Pancreas (tissue), 10 donors: ENCODE measurements at regions not wholly inside any gene's neighbourhood (a gene's known extent, or its start where the extent isn't known, plus 50 kb on each side); places are given as distances from the start of the nearest gene placed in this dataset.

Experiments used
- ATAC-seq, 4 donors: fragments of 200-7000 bp; cut with Tn5 transposase; one replicate each; pipeline versions ENCODE4 v1.8.0 to v1.9.1; 2020; ENCODE audit warnings: mild to moderate bottlenecking in 4 of 4, moderate library complexity in 4 of 4
- DNase-seq, 6 donors: peaks; one replicate each; pipeline ENCODE4 v3.0.0-alpha.2; 2020
- FAIRE-seq: peaks from 2 replicates; lab custom pipeline; 2012; peaks lifted over from hg19 to GRCh38; lab: Jason Lieb, UNC
- H3K27ac ChIP-seq, 4 donors: fragments of 200-600 bp; sonication (generic); 1 replicate in 3 of 4; 2 replicates in 1 of 4; pipeline versions ENCODE4 v1.5.0 to v1.8.0; 2020
- H3K27me3 ChIP-seq, 4 donors: fragments of 200-600 bp; one replicate each; pipeline ENCODE4 v1.8.0; 2021
- H3K36me3 ChIP-seq, 3 donors: fragments of 200-600 bp; sonication (generic) in 1 of 3; one replicate each; pipeline versions ENCODE4 v1.5.0 to v1.8.0; 2020 to 2021
- H3K4me1 ChIP-seq, 3 donors: fragments of 200-600 bp; one replicate each; pipeline ENCODE4 v1.8.0; 2021
- H3K4me3 ChIP-seq, 4 donors: fragments of 200-600 bp; sonication (generic) in 2 of 4; one replicate each; pipeline versions ENCODE4 v1.5.0 to v1.8.0; 2020 to 2021
- H3K9me3 ChIP-seq, 4 donors: fragments of 200-600 bp; one replicate each; pipeline ENCODE4 v1.8.0; 2021
- CTCF ChIP-seq, 4 donors: fragments of 200-600 bp; sonication (generic) in 3 of 4; IDR thresholded peaks; one replicate each; pipeline versions ENCODE4 v1.5.0 to v1.8.0; 2021; ENCODE audit warnings: antibody characterized with exemption in 4 of 4
- WGBS, 2 donors: extraction: QIAGEN DNeasy Blood & Tissue Kit; methylation state at CpG; one replicate each; pipeline ENCODE4 v1.1.7; 2013; 5-methylcytosine and 5-hydroxymethylcytosine counted together
- intact Hi-C, 3 donors: fragments of 100-400 bp; cut with DNase I; formaldehyde crosslinking; loops; one replicate each; pipeline versions ENCODE4 v1.11.1 to v1.14.2; 2022
- donor health status: healthy with polysubstance abuse.
- donor health status: DM: no; HTN: no; CAD: no; lungs with moderate emphysema.
- donor health status: DM: no; HTN: no; CAD: no.
- donor health status: control.
- donor health status: control.
- donor health status: Bipolar disorder and iron deficiency.
- donor health status: DM: yes; HTN: yes; CAD: no.
- donor health status: DM: no; HTN: no; CAD: no.
- donor health status: DM: no; HTN: no; CAD: no.
- donor health status: DM: yes; HTN: yes; CAD: no.

GRCh38 chr5:82931110-82931509 is 146.1 kb downstream of the TMEM167A start:
- H3K4me1 ChIP-seq = no peaks in the 10 kb centered on the region
- TF ChIP-seq CTCF (IDR thresholded peaks at IDR 0.05) = no peak
- FAIRE-seq (no peak), DNase-seq (no peak), ATAC-seq (peak in 2 of 4 donors; percentile 36 to 61)
- no peaks in the 10 kb centered on the region for H3K36me3 ChIP-seq
- H3K27ac ChIP-seq = no peak overlapping the region
- no peaks in the 10 kb centered on the region for H3K27me3 ChIP-seq
- 61 to 69% methylated on average over 3 of the region's 3 CpGs for WGBS, 2 donors
- intact Hi-C loops = no loop called here
- H3K4me3 ChIP-seq = no peak overlapping the region
- no peaks in the 10 kb centered on the region for H3K9me3 ChIP-seq

DNA sequence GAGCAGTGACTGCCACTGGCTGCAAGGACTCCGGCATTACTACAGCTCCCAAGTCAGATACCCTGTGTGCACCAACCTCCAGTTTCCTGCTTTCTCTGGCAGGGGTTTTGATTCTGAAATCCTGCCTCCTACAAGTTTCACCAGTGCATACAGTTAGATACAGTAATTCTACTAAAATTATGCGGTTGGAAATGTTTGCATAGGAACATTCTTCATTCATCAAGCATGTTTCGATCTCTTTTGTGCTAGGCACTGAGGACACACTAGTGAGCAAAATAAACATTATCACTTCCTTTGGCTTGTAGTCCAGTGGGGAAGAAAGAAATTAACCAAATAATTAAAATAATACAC is 152.2 kb downstream of the TMEM167A start:
- FAIRE-seq = no peak
- DNase-seq = no peak
- Histone ChIP-seq H3K27ac (no peak overlapping the region), H3K36me3 (no peaks in the 10 kb centered on the region), H3K4me1 (no peaks in the 10 kb centered on the region), H3K27me3 (no peaks in the 10 kb centered on the region), H3K9me3 (no peaks in the 10 kb centered on the region), H3K4me3 (no peak overlapping the region)
- TF ChIP-seq CTCF (IDR thresholded peaks at IDR 0.05) = no peak
- no peak for ATAC-seq
- WGBS, 2 donors = 59 to 66% methylated on average over 3 of the region's 3 CpGs
- intact Hi-C loops = no loop called here

DNA sequence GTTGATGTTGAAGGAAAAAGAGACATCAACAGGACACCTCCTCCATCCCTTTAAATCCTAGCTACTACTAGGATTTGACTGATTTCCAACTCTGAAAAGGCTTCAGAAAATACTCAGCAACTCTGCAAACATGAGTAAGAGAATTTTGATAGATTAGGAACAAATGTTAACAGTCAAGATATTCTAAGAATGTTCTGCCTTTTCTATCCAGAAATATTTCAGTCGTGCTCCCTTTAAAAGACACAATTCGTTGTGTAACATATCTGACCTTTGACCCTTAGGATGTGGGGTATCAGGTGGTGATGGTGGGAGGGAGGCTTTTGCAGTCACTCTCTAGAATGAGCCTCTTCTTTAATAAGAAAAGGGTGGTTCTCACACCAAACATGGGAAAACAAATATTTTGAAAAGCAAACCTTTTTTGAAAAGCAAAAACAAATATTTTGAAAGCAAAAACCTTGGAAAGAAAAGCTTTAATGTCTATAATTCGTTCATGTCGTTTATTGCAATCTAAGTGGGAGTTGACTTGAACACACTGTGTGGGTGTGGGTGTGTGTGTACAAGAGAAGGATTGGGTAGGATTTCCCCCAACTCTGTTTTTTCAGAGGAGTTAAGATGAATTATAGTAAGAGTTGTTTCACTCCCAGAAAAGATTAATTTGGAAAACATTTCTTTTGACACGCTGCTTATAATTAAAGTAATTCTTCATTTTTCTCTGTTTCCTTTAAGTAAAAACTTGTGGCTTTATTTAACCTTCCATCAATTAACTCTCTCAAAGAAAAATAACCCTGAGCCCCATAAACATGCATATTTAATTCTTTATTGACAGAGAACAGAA is 152.8 kb downstream of the TMEM167A start:
- Histone ChIP-seq H3K4me3 (no peak overlapping the region), H3K36me3 (no peaks in the 10 kb centered on the region), H3K4me1 (no peaks in the 10 kb centered on the region), H3K27me3 (no peaks in the 10 kb centered on the region), H3K9me3 (no peaks in the 10 kb centered on the region), H3K27ac (no peak overlapping the region)
- no peak for TF ChIP-seq CTCF (IDR thresholded peaks at IDR 0.05)
- FAIRE-seq = no peak
- ATAC-seq = no peak
- 21 to 26% methylated on average over 5 of the region's 5 CpGs for WGBS, 2 donors
- intact Hi-C loops = no loop called here
- DNase-seq = no peak

- Histone ChIP-seq H3K4me3 (no peak overlapping the region), H3K9me3 (no peaks in the 10 kb centered on the region), H3K27me3 (no peaks in the 10 kb centered on the region), H3K36me3 (no peaks in the 10 kb centered on the region), H3K27ac (no peak overlapping the region), H3K4me1 (no peaks in the 10 kb centered on the region)
- intact Hi-C loops = no loop called here
- ATAC-seq (no peak), DNase-seq (no peak), FAIRE-seq (no peak)
- no peak for TF ChIP-seq CTCF (IDR thresholded peaks at IDR 0.05)
- WGBS, 2 donors = 80 to 81% methylated on average over 10 of the region's 10 CpGs
These were observed 155.0 kb downstream of the TMEM167A start for GRCh38 chr5:82922086-82922734.
